NCI-H82 treated with DMSO at 0.1 percent for 48 hours (cell line): ENCODE measurements at regions not wholly inside any gene's neighbourhood (a gene's known extent, or its start where the extent isn't known, plus 50 kb on each side); places are given as distances from the start of the nearest gene placed in this dataset.
"Not testable (repeated sequence)": the region's sequence is repeated elsewhere in the genome, so short reads cannot be mapped to it uniquely, and the experiment has no call there.

Source experiments
- DNase-seq: peaks from one replicate; lab custom pipeline; 2025; ENCODE audit not compliant: unreplicated experiment; lab: John Stamatoyannopoulos, UW

DNA sequence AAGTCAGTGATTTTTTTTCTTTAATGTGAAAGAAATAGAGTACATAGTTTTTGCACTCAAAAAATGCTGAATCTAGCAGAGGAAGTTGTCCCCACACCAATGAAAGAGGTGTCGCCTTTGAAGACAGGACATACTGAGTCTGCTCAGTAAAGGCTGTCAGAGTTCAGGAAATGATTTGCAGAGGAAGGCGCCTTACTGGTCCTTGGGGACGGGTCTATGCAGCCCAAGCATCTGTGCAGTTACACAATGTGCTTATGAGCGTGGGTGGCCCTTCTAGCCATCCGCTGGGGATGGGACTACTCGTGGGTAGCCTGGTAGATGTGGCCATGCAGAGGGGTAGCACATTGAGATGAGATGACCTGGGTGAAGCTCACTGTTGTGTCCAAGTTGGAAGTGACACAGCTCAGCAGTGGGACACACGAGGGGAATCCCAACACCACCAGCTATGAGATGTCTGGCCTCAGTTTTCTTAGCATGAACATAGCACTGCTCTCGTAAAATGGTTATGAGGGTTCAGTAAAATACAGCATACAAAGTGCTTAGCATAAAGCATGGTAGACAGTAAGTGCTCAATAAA, 116.5 kb upstream of the RBPJ start:
- DNase-seq = no peak

DNA sequence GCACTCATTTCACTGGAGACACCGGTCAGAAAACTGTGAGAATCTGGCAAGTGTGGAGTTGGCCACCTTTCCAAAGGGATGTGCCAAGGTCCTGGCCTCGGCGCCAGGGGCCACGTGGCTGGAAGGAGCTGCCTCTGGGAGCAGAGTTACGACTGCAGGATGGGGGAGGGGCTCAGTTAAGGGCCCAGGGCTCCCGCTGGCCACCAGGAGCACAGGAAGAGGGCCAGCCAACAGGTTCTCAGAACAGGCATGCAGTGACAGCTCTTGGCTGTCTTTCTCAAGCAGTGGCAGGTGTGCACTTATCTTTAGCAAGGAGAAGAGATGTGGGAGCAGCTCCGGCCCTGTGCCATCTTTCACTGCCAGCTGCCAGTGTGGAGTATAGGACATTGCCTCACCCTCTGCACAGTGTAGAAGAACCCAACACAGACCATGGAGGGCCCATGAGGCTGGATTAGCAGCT, 115.9 kb upstream of the RBPJ start:
- no peak for DNase-seq

DNA sequence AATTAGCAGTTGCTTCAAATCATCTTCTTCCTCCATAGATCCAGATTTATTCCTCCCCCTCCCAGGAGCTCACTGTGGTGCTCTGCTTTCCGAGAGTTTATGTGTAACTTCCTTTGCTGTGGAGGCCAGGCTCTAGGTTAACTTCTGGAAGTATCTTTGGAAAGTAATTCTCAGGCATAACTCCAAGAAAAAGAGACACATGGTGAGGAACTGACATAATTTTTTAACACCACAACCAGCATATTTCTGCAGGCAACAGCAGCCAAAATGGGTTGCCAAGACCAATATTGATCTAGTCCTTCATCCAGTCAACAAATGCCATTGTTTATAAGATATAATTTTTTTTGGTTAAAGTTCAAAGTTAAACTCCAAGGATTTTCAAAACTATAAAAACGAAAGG, 114.5 kb upstream of the RBPJ start:
- DNase-seq = no peak

DNA sequence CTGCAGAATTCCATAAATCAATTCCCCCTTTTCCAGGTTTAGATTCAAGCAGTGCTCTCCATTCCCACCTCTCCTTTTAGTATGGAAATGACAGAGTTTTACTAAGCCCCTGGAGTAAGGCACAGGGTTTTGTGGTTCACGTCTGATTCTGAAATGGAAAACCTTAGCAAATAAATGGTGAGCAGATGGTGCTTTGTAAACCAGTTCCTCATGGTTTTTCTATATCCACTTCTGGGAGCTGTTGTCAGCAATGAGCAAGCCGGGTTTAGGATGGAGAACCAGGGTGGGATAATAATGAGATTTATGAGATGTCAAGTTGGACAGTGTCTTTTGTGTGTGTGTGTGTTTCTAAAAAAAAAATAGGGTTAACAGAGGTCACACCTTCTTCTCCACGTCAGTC, 113.8 kb upstream of the RBPJ start:
- no peak for DNase-seq

DNA sequence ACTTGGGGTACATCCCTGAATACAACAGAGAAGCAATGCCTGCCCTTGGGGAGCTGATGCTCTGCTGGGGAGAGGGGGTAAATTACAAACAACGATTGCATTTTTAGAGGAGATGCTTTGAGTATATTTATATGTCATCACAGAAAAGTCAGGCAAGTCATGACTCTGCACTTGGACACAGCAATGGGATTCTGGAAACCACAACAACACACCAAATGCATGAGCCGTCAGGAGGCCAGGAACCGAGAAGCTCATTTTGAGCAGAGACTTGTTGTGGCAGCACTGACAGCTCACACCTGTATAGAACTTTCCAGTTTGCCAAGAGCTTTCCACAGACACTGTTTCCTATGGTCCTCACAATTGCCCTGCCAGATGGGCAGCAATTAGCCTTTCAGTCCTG, 113.2 kb upstream of the RBPJ start:
- no peak for DNase-seq

DNA sequence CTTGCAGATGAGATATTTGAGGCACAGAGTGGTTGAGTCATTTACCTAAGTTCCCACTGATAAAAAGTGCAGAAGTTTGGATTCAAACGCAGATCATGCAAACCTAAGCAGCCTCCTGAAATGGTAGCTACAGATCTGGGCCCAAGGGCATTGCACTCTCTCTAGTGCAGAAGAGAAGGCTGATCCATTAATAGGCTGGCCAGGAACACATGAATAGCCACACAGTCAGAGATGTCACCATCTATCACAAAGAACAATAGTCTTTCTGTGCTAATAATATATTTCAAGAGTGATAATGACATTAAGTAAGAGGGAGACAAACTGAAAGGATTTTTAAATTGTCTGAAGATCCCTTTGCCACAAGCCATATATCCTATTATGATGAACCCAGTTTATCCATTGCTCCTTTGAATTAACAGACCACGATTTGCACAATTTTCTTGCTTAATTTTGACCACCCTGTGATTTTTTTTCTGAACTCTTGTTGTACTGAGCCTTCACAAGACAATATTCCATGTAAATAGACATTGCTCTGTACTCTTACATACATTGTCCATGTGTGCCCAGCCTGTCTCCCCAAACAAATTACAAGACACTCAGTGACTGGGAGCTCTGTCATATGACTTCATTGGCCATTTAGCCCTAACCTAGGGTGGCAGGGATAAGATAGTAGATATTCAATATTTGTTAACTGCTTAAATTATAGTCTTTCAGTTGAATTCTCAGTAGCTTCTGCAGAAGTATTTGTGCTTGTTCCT, 112.4 kb upstream of the RBPJ start:
- DNase-seq = no peak

DNA sequence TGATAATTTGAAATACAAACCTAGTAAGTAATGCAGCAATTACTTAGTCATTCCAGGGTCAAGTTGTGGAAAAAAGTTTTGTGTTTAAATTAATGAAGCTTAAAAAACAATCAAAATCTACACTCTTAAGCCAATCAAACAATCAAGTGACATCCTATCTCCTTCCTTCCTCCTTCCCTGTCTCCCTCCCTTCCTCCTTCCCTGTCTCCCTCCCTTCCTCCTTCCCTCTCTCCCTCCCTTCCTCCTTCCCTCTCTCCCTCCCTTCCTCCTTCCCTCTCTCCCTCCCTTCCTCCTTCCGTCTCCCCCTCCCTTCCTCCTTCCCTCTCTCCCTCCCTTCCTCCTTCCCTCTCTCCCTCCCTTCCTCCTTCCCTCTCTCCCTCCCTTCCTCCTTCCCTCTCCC, 111.4 kb upstream of the RBPJ start:
- not testable (repeated sequence) for DNase-seq

DNA sequence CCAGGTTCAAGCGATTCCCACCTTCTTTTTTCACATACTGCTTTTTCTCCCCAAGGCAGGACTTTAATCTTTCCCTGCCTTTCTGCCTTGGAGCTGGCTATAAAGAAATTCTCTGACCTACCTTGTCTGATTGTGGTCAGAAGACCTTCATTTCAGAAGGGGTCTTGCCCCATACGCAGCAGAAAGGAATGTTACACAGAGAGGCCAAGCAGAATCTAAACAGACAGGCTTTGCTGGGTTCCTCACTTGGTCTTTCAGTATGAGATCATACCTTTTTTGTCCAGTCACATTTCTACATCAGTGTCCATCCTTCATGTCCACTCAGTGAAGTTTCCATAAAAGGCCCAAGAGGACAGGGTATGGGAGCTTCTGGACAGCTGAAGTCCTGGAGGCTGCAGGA, 108.3 kb upstream of the RBPJ start:
- no peak for DNase-seq

DNA sequence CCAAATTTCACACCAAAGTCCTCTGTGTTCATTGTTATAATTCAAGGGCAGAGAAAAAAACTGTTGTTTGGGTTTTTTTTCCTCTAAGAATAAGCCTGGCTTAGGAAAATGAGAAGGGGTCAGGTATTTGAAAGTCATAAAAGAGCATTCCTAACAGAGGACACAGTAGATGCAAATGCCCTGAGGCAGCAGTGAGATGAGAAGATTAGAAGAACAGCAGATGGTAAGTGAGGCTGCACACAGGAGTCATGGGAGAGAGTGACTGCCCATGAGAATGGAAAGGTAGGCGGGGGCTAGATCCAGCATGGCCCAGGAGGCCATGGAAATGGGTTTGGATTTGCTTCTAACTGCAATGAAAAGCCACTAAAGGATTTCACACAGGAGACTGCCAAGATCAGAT, 107.5 kb upstream of the RBPJ start:
- DNase-seq = no peak

DNA sequence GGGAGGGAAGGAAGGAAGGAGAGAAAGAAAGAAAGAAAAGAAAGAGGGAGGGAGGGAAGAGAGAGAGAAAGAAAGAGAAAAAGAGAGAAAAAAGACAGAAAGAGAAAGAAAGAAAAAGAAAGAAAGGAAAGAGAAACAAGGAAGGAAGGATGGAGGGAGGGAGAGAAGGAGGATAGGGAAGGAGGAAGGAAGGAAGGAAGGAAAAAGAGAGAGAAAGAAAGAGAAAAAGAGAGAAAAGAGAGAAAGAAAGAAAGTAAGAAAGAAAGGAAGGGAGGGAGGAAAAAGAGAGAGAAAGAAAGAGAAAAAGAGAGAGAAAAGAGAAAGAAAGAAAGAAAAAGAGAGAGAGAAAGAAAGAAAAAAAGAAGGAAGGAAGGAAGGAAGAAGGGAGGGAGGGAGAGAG, 105.8 kb upstream of the RBPJ start:
- DNase-seq = no peak

DNA sequence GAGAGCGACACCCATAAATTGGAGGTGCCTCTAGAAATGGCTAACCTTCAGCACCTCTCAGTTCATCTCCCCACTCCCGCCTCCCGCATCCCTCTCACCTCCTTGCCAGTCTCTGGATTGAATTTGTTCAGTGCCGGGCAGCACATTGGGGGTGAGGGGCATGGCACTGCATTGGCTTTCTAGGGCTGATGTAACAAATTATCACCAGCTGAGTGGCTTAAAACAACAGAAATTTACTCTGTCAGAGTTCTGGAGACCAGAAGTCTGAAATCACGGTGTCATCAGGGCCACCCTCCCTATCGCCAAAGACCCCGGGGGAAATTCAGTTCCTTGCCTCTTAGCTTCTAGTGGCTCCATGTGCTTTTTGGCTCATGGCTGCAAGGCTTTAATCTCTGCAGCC, 105.1 kb upstream of the RBPJ start:
- DNase-seq = no peak

DNA sequence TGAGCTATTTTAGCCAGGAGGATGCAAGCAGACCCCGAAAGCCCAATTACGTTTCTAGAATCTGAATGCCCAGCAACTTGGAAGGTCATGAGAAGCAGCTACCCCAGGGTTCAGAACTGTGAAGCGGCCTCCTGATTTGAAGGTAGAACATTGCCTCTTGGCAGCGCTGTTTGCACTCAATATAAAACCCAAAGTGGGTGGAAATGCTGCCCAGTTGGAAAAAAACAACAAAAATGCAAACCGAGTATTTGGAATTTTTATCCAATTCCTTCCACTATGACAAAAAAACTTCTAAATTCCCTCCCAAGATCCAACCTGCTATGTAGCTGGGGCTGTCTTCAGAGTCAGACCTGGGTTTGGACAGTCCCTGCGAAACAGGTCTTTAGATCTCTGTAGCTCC, 103.3 kb upstream of the RBPJ start:
- no peak for DNase-seq

DNA sequence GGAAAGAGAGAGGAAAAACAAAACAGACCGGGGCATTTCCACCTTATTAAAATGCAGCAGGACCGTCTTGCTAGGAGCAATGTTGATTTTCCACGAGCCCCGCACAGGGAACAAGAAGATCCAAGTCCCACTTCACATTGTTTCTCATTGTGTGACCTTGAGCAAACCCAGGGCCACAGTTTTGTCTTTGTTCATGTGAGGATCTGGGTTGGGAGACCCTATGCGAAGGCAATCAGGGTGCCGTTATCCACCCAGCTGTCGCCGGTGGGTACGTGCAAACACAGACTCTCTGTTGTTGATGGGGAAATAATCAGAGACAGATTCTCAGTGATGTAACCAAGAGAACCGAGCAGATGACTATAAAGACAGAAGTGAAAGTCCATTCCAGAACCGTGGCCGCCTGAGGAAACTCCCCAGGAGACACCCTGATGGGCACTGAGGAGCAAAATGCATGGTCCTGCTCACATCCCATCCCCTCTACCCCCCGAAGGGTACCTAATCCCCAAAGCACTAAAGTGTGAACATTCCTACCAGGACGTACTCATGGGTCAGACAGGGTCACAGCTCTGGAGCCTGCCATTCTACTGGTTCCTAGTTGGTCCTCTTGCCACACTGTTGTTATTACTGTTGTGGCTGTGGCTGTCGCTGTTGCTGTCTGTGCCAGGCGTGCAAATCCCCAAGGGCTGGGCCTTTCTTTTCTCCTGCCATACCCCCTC, 102.7 kb upstream of the RBPJ start:
- DNase-seq = no peak

DNA sequence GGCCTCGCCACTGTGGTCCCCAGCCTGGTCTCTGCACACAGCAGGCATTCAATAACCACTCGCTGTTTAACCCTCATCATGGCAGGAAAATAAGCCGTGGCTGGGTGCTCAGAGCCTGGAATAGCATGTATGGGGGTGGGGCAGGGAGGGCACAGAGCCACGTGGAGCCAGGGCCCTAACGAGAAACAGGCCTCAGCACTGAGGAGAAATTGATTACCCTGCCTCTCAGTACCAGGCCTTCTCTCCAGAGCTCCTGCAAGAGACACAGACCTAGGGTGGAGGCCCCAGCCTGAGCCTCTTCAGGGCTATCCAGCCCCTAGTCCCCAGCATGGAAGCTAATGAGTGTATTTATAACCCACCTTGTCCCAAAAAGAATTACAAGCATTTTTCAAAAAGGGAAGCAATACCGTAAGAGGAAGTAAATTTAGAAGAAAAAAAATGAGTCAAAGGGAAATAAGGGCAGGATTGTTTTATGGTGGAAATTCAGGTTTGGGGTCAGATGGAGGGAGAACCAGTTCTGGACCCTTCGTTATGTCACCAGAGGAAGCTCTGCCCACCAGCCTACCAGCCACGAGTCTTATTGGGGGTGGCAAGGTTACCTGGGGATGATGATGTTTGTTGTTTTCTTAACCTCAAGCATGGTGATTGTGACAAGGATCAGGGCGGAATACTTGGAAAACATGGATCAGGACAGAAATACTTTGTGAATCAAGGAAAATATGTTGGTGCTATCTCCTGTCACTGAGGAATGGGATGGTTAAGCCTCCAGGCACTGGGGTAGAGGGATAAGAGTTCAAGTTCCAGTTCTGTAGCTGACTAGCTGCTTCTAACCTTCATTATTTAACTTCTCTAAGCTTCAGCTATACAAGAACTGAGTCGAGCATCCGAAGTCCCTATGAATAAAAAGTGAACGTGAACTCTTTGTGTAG, 101.9 kb upstream of the RBPJ start:
- no peak for DNase-seq

DNA sequence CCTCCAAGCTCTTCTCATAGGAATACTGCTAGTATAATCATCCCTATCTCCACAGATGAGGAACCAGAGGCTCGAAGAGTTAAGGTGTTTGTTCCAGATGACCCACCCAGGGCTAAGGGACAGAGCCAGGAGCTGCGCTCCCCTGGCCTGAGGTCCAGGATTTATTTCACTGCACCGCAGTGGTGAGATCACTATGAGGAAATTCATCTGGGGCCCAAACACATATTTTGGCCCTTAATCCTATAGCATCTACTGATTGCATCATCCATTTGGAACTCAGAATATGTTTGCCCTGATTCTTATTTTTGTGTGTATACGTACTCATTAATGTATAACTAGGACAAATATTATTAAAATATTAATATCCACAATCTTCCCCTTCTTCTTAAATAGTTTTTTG, 100.1 kb upstream of the RBPJ start:
- DNase-seq = no peak

DNA sequence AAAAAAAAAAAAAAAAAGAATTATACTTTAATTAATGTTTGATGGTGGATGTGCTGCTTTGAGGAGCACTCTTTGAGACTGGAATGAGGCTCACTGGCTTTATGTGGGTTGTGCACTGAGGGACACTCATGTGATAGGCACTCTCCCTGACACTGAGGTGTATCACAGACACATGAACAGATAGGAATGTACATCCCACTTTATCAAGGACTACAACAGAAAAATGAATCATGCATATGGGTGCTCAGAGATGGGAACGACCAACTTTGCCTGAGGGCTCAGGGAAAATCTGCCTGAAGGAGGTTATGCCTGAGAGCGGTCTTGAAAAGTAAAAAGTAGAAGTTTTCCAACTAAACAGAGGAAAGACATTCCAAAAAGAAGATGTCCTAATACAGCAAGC, 97.7 kb upstream of the RBPJ start:
- DNase-seq = no peak

DNA sequence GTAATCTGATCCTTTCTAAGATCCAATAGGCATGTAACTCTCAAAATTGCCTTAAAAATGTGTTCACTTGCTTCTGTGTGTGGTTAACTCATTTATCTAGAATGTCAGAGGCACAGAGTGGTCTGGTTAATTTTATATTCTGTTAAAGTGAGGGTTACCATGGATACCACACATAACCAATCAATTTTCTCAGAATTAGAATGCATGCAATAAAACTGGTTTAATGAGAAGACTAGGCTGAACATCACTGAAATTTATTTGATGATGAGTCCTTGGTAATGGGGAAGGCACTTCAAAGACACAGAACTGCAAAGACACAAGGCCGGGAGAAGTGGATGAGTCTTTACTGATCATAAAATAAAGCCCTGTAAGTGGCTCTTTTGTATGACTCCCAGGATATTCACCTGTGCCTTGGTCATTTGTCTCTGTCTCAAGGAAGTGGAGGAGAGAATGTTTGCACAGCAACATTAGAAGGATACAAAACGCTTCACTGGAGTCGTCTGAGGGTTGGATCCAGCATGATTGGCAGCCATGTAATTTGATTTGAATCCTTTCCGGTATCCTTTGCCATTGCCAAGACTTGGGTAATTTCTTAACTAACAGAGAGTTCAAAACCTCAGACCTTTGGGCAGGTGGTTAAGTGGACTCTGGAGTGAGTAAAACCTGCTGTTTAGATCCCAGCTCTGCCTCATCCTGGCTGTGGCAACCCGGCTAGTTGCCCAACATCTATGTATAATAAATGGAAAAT, 94.0 kb upstream of the RBPJ start:
- no peak for DNase-seq

DNA sequence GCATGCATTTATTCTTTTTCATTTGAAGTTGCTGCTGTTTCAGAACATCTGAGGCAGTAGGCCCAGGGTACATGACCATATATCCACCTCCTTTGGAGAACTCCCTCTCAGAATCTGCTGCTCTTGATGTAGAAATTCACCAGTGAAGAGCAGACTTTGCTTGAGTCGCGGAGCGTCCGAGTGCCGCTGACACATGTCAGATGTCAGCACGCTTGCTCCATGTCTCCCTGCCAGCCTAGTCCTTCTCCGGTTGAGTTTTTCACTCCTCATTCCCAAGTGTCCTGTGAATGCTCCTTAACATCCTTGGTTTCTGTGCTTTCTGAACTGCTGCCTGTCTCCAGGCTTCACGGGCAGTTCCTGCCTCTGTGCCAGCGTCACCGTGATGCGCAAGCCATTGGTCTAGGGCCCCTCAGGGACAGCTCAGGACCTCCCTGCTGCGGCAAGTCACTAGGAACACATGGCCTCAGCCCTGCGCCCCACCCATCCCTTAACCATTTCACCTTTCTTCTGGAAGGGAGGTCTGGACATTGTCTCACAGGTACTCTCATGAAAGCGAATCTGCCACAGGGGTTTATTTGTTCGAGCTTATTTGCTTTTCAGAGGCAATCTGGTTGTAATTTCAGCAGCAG, 93.1 kb upstream of the RBPJ start:
- DNase-seq = no peak

DNA sequence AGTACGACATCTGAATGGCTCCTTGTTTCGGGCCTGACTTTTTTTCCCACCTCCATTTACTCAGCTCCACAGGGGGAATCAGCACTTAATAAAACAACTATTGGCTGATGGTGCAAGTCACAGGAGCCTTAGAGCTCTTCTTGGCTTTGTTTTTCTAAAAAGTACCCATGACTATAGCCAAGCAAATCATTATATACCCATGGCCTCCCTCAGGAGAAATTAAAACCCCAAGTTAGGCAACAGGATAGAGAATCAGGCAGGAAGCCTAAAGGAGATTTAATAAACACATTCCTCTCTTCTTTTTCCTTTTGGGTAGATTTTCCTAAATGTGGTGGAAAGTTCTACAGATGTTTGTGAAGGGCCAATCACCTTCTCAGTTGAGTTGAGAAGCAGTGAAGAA, 91.9 kb upstream of the RBPJ start:
- no peak for DNase-seq

DNA sequence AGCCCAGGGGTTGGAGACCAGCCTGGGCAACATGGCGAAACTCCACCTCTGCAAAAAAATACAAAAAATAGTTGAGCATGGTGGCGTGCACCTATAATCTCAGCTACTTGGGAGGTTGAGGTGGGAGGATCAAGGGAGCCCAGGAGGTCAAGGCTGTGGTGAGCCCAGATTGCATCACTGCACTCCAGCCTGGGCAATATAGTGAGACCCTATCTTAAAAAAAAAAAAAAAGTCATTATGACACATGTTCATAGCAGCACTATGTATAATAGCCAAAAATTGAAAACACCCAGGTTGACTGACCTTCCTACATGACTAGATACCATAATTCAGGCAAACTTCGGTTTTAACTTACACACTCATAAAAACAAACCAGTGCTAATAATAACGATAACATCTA, 90.8 kb upstream of the RBPJ start:
- DNase-seq = no peak
